GM18502 (cell line): ENCODE measurements at regions not wholly inside any gene's neighbourhood (a gene's known extent, or its start where the extent isn't known, plus 50 kb on each side); places are given as distances from the start of the nearest gene placed in this dataset.
"Not testable (repeated sequence)": the region's sequence is repeated elsewhere in the genome, so short reads cannot be mapped to it uniquely, and the experiment has no call there.

Source experiments
- ATAC-seq: cut with Tn5 transposase; IDR thresholded peaks from one replicate; pipeline ENCODE4 v1.9.1; 2021; ENCODE audit warnings: mild to moderate bottlenecking; ENCODE audit not compliant: unreplicated experiment, poor library complexity

GRCh38 chr5:97234380-97234779 is 51.3 kb upstream of the RIOK2 start:
- not testable (repeated sequence) for ATAC-seq

- ATAC-seq: no peak
These were observed 59.3 kb upstream of the RIOK2 start for GRCh38 chr5:97242341-97242740.

GRCh38 chr5:97243353-97243752 is 60.3 kb upstream of the RIOK2 start:
- ATAC-seq: no peak

DNA sequence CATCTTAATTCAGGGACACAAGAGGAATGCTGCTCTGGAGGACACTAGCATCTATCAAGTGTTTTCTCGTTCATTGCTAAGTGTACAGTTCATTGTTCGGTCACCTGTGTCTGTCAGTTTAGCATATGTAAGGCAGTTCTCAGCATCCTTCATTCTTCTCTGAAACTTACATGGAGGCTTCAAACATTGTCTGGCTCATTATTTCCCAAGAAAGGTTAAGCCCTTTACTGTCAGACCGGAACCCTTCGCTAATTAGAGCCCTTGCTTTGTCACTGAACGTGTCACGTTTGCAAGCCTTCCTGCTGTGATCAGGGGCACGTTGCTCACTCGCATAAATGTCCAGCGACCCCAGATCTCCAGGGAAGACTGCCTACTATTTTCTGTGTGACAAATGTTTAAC is 62.3 kb upstream of the RIOK2 start:
- no peak for ATAC-seq

DNA sequence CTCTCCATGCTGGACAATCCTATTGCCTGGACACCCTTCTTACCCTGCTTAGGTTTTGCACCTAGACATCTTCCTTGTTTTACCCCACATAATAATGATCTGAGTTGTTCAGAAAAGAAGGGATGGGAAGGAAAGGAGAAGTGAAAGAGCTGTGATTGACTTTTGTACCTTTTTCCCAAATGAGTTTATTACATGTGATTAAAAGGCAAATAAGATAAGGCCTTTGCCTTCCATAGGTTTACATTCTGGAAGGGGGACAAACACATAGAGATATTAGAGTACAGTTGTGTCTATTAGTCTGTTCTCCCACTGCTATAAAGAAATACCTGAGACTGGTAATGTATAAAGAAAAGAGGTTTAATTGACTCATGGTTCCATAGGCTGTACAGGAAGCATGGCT is 67.1 kb upstream of the RIOK2 start:
- no peak for ATAC-seq

DNA sequence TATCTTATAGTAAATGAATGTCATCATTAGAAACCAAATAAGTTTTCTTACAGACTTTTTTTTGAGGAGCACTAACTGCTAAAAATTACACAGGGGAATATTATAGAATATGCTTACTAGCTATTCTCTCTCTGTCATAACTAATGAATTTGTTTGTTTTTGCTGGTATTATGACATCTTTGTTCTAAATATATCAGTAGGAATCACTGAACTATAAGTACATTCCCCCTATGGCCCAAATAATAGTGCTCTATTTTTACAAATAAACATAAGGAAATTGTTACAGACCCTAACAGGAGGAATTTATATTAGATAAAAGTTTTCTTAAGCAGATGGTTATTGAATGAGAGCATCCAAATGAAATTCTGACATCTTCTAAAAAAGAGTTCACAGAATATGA is 83.0 kb upstream of the RIOK2 start:
- ATAC-seq: no peak

DNA sequence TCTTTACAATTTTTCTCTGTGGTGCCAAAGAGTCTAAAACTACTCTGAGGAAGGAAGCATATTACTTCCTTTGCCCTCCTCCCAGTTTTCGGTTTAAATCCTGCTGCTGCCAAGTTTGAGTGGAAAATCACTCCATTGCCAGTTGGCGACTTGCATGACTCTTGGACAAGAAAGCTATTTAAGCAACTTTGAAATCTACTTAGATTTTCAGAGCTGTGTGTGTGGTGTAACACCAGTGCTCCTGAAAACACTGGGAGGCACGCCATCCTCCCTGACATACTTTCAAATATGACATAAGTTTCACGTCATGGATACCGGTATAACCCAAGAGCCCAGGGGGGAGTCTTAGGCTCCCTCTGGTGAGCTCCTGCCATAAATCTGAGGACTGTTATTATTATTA is 83.5 kb upstream of the RIOK2 start:
- no peak for ATAC-seq

DNA sequence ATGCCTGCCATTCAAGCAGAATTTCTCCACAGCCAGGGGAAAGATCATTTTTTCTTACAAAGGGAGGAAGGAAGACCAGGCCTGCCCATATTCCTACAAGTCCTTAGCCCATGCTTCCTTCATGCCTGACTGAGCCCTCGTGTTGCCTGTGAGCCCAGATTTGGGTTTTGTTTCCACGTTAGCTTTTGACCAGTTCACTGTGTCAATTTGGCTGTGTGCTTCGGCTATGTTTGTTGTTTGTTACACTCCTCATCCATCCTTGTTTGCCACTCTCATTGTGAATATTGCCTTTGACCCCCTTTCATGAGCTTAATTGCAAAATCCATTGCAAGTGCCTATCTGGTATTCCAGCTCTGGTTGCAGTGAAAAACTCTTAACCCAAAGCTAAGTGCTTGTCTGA is 84.7 kb upstream of the RIOK2 start:
- ATAC-seq: no peak

- ATAC-seq: no peak
These were observed 93.5 kb upstream of the RIOK2 start for GRCh38 chr5:97276474-97277120.

DNA sequence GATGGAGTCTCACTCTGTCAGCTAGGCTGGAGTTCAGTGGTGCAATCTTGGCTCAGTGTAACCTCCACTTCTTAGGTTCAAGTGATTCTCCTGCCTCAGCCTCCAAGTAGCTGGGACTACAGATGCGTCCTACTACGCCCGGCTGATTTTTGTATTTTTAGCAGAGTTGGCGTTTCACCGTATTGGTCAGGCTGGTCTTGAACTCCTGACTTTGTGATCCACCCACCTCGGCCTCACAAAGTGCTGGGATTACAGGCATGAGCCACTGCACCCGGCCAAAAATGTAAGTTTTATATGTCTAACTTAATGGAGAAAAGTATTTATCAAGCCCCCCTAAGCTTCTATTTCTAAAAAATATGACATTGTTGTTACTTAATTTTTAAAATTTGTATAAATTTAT is 98.2 kb upstream of the RIOK2 start:
- no peak for ATAC-seq

DNA sequence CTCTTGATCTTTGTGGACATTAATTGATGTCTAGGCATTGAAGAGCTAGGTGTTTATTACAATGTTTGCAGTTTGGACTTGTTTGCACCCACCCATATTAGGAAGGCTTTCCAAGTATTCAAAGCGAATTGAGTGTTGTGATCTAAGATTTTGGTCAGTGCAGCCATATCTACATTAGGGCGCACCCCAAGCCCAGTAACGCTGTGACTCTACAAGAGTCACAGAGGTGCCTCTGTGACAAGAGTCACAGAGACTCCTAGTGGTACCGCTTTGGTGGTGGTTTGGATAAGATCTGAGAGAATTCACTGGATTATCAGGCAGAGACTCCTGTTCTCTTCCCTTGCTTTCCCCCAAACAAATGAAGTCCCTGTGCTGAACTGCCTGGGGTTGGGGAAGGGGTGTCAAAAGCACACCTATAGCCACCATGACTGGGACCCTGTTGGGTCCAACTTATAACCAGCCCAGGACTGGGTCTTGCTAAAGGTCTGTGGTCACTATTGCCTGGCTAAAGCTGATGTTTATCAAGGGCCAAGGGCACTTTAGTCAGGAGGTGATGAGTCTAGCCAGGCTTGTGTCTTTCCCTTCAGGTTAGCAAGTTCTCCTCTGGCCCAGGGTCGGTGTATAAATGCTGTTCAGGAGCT is 114.1 kb upstream of the RIOK2 start:
- peak; percentile 100 for ATAC-seq

DNA sequence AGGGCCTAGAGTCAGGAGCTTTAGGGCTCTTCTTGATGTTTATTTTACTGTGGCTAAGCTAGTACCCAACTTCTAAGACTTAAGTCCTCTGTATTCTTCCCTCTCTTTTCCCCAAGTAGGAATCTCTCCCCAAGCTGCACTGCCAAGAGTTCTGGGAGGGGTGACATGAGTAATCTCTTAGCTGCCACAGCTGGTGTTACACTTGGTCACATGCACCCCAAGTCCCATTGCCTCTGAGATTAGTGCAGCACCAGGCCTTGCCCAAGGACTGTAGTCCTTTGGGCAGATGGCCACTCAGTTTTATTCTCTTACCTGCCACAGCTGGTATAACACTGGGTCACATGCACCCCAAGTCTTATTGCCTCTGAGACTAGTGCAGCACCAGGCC is 114.7 kb upstream of the RIOK2 start:
- peak; percentile 28 for ATAC-seq

DNA sequence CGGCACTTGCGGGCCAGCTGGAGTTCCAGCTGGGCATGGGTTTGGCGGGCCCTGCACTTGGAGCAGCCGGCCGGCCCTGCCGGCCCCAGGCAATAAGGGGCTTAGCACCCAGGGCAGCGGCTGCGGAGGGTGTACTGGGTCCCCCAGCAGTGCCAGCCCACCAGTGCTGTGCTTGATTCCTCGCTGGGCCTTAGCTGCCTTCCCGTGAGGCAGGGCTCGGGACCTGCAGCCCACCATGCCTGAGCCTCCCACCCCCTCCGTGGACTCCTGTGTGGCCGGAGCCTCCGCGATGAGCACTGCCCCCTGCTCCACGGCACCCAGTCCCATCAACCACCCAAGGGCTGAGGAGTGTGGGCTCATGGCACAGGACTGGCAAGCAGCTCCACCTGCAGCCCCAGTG is 118.1 kb upstream of the RIOK2 start:
- not testable (repeated sequence) for ATAC-seq

GRCh38 chr5:97338729-97339128 is 155.7 kb upstream of the RIOK2 start:
- ATAC-seq: no peak

GRCh38 chr5:97355775-97356174 is 172.7 kb upstream of the RIOK2 start:
- ATAC-seq: peak; percentile 99

- ATAC-seq: peak; percentile 68
These were observed 180.5 kb upstream of the RIOK2 start for GRCh38 chr5:97363577-97363976.

DNA sequence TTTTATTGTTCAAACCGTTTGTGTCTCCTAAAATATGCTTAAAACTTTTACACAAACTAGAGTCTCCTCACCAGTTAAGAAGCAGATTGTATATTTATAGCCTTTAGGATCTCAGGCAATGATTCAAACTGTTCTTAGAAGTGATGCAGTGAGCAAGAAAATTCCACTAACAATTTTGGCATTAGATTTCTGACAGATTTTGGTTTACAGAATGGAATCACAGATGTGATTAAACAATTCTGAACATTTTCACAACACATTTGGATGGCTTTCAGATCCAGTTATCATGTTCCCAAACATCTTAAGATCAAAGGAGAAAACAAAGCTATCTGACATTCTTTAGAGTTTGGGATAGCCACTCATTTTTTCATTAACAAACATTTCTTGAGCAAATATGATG is 181.7 kb upstream of the RIOK2 start:
- no peak for ATAC-seq

DNA sequence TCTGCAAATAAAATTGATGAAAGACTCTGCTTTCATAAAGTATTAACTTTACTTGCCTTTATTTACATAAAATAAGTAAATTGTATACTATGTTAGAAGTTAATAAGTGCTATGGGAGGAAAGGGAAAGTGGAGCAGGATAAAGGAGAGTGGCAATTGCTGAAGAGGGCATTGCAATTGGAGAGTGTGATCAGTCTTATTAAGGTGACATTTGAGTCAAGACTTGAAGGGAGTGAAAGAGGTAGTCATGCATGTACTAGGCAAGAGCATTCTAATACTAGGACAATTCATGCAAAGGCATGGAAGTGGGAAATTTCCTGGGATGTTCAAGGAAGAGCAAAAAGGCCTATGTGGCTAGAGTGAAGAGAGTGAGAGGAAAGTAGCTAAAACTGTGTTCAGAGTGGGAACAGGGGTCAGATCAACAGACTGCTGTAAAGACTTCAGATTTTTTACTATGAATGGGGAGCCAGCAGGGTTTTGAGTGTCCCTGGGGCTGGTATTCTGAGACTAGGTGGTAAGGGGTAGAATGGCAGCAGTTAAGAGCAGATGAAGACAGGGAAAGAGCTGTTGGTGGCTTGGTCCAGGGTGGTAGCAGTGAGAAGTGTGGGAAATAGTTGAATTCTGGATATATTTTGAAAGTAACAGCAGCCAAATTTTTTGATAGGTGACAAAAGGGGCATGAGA is 182.3 kb upstream of the RIOK2 start:
- no peak for ATAC-seq

DNA sequence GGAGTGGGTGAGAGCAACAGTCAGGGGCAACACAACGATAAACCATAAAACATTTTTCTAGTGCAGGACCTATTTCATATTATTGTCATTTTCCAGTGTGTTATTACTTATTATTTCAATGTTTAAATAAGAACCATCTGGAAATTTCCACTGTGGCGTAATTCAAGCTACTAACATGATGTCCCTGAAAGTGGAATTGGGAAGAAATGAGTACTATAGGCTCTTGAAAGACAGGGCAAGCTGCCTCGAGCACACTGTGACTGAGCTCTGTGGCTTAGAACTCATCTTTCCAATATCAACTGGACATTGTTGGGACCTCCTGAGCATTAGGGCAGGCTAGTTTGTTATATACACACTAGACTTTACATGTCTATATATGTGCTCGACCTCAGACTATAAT is 182.9 kb upstream of the RIOK2 start:
- no peak for ATAC-seq

- no peak for ATAC-seq
These were observed 192.9 kb upstream of the RIOK2 start for GRCh38 chr5:97375959-97376358.

- no peak for ATAC-seq
These were observed 194.5 kb upstream of the RIOK2 start for GRCh38 chr5:97377582-97377981.

DNA sequence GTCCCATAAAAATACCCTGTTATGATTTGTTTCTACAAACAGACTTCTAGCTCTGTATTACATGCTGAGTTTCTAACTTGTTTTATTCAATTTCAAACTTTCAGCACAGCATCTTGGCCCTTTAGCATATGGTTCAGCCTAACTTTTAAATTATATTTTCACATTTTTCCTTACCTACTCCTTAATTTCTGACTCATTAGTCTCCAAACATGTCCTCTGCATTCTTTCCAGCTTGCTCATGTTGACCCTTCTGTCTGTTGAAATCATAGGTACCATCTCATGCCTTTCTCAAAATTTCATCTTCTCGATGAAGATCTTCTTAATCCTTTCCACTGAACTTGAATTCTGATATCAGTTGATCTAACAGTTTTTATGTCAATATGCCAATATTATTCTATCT is 200.9 kb upstream of the RIOK2 start:
- ATAC-seq: no peak
